DND-41 (cell line): ENCODE measurements at regions not wholly inside any gene's neighbourhood (a gene's known extent, or its start where the extent isn't known, plus 50 kb on each side); places are given as distances from the start of the nearest gene placed in this dataset.

Source experiments
- CTCF ChIP-seq: IDR thresholded peaks from 2 replicates; pipeline ENCODE4 v1.5.1; 2012; ENCODE audit warnings: borderline replicate concordance, low read length, moderate library complexity, mild to moderate bottlenecking; ENCODE audit not compliant: poor library complexity, severe bottlenecking; ENCODE audit errors: extremely low read depth
- EZH2 ChIP-seq: IDR thresholded peaks from 3 replicates; pipeline ENCODE4 v1.6.1; 2012; ENCODE audit warnings: borderline replicate concordance, low read depth, mild to moderate bottlenecking, moderate library complexity, low read length, inconsistent platforms; ENCODE audit not compliant: severe bottlenecking

- no peak for TF ChIP-seq CTCF
- TF ChIP-seq EZH2 = no peak
These were observed 1389.2 kb downstream of the TBC1D22A start for GRCh38 chr22:48151641-48152040.
